Activated CD8-positive, alpha-beta memory T cell treated with anti-CD3 and anti-CD28 coated beads, Interleukin-2, amount 50 U/mL, for 48 hours (primary cell): ENCODE measurements at regions not wholly inside any gene's neighbourhood (a gene's known extent, or its start where the extent isn't known, plus 50 kb on each side); places are given as distances from the start of the nearest gene placed in this dataset.

ENCODE experiments used
- DNase-seq: peaks from one replicate; pipeline ENCODE4 v3.0.0-alpha.2; 2020

DNA sequence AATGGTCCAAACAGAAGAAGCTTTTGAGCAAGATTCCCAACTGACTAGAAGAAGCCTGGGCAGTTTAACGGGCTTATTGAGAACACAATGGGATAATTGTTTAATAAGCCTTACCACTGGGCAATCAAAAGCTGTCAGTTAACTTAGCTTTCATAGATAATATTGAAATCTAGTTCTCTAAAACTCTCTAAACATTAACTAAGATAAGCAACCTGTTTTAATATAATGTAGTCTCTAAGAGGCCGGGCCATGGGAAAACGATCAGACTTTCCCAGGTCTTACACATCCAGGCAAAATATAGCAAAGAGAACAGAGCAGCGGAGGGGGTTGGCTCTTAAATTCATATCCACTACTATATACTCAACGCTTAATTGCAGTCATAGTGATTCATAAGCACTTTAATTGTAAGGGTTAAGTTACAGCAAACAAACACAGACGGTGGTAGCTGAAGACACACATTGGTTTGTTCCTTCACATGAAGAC lies 128.0 kb upstream of the FAM83B start:
- DNase-seq: no peak

DNA sequence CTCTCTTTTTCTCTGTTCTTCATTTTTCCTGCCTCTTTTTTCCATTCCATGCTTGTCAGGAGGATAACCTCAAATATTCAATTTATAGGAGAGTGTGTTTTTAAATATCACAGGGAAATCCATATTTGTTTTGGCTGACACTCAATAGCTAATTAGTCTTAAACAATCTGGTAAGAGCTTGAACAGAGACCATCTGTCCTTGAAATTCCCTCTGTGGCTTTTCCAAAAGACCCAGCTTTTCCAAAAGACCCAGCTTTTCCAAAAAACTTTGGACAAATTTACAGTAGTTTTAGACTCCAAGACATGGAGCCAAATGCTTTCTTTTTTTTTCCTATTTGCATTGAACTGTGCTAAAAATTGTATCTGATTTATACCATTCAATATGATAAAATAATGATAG lies 127.4 kb upstream of the FAM83B start:
- DNase-seq: no peak

DNA sequence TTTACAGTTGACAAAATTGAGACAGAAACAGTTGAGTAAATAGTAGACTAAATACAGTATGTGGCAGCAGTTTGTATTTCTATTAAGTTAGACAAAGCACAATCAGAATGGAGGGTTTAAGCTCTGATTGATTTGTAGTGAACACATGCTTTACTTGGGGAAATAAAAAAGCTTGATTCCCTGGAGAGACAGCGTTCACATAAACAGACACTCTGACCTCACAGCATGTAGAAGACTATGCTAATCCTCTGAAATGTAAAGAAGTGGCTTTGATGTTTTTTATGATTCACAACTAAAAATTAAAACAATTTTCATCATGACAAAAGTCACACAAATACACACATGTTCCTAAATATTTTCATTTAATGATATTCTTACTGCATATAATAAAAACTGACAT lies 126.9 kb upstream of the FAM83B start:
- DNase-seq: no peak

DNA sequence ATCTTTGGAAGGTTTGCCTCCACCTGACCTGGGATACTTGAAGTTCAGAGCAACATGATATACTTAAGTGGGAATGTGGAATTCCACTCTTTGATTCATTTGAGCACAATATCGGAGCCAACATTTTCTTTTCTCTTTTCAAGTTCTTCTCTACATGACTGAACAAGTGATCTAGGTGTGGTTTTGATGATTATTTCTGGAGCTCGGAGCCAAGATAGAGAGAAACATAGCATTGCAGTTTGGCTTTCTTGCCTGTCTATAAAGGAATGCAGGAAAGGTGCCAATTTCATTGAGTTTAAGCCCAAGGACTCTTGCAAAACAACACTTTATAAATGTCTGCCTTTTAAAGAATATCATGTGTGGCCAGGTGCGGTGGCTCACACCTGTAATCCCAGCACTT lies 124.2 kb upstream of the FAM83B start:
- DNase-seq: no peak

DNA sequence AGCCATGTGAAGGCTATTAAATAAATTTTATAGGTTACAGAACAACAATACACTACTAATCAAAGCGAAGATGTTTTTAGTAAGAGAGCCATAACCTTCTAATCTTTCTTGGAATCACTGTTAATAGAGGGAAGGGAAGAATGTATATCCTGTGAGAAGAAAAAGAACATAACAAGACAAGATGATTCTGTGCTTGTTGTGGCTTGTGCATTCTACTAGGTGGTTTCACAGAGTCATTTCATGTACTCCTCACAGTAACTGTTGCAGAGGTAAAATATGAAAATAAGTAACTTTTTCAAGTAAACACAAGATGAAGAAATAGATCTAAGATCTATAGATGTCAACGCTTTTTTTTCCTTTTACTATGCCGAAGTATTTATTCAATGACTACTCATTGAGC lies 116.9 kb upstream of the FAM83B start:
- no peak for DNase-seq

DNA sequence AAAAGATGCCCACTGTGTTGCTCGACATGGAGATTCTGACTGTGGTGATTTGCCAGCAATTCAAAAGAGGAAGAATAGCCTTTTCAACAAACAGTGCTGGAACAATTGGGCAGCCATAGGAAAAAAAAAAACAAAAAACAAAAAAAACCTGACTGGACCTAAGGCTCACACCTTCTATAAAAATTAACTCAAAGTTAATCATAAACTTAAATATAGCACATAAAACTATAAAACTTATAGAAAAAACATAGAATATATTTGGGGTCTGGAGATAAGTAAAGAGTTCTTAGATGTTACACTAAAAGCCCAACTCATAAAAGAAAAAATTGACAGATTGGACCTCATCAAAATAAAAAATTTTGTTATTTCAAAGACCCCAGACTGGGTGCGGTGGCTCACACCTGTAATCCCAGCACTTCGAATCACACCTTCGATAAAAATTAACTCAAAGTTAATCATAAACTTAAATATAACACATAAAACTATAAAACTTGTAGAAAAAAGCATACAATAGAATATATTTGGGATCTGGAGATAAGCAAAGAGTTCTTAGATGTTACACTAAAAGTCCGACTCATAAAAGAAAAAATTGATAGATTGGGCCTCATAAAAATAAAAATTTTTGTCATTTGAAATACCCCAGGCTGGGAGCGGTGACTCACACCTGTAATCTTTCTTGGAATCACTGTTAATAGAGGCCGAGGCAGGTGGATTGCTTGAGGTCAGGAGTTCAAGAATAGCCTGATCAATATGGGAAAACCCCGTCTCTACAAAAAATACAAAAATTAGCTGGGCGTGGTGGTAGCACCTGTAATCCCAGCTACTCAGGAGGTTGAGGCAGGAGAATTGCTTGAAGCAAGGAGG lies 115.6 kb upstream of the FAM83B start:
- no peak for DNase-seq

DNA sequence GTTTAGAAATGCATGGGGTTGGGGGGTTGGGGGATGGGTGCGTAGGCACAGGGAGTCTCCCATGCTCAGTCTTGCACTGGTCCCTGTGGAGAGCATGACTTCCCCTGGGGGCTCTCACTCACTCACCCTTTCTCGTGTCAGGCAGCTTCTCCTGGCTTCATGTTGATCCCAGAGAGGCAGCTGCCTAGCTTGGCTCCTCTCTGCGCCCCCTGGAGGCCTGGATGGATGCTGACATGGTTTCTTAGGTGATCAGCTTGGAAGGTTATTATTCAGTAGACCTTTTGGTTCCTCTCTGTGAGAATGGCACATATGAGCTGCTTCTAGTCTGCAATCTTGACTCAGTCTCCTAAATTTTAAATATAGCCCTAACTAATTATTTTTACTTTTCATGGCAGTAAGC lies 109.3 kb upstream of the FAM83B start:
- DNase-seq: peak; percentile 49

DNA sequence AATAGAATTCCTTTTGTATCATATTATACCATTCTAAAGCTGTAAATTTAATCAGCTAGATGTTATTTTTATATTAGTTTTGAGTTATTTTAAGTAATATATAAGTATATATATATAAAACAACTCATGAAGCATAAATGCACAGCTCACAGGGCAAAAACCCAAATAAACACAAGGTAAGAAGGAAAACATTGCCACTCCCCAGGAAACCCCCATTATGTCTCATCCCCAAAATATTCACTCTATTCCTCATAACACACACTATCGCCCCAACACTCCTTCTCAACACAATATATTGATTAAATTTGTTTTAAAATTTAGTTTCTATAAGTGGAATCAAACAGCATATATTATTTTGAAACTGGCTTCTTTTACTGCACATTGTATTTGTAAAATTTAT lies 98.6 kb upstream of the FAM83B start:
- no peak for DNase-seq

DNA sequence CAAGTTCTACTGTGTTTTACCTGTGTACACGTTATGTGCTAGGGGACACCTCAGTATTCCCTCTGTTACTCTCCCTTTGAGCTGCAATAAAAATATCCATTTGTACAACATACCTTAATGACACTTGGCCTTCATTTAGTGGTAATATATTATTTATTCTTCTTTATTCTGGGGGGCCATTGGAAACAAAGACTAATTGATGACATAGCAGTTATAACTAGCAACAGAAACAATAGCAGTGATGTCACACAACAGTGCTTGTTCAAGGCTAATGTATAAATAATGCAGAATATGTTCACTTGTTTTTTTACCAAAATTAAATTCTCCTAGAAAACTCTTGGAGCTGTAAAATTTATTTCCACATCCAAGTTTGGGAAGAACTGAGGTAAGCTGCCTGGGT lies 92.2 kb upstream of the FAM83B start:
- DNase-seq: no peak

DNA sequence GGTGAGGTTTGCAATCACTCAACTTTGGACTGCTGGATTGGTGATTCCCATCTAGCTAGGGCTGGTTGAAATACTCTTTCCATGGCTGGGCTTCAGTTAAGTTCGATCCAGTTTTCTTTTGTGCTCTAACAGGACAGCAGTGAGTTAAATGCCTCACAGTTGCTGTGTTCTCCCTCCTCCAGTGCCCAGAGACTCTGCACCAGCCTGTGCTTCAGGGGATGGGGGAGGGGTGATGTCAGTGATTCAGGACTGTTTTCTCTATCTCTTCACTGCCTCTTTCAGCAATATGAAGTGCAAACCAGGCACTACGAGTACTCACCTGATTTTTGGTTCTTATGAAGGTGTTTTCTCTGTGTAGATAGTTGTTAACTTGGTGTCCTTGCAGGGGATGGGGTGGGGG lies 88.2 kb upstream of the FAM83B start:
- no peak for DNase-seq

DNA sequence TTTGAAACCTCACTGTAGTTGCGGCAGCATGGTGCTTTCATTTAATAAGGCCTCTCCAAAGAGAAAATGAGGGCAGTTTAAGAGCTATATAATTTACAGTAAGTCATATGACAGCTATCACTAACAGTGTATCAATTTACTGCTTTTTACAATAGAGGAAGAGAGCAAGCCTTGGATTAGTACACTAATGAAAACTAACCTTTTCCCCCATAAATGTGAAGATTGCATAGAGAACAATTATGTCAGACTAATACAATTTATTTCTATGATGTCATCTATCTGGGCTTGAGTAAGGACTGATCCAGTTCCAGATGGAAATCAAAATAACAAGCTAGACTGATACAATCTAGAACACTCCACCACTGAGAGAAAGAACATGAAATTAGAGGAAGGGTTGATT lies 78.1 kb upstream of the FAM83B start:
- no peak for DNase-seq

DNA sequence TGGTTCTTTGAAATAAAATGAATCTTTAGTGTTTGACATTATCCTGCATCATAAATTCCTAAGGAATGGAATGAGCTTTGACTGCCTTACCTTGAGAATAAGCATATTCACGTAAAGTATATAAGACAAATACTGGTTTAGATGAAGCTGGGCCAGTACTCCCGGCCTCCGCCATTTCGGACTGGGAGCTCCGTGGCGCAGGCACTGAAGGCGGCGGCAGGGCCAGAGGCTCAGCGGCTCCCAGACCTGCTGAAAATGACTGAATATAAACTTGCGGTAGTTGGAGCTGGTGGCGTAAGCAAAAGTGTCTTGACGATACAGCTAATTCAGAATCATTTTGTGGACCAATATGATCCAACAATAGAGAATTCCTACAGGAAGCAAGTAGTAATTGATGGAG lies 76.2 kb upstream of the FAM83B start:
- no peak for DNase-seq

DNA sequence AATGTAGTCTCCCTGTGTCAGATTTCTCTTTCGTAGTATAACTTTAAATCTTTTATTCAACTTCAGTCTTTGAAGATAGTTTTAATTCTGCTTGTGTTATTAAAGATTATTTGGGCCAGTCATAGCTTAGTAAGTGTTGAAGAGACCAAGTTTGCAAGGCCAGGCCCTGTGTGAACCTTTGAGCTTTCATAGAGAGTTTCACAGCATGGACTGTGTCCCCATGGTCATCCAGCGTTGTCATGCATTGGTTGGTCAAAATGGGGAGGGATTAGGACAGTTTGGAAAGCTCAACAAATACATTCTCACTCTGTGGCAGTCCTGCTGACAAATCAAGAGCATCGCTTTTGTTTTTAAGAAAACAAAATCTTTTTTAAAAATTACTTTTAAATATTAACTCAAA lies 74.6 kb upstream of the FAM83B start:
- DNase-seq: no peak

DNA sequence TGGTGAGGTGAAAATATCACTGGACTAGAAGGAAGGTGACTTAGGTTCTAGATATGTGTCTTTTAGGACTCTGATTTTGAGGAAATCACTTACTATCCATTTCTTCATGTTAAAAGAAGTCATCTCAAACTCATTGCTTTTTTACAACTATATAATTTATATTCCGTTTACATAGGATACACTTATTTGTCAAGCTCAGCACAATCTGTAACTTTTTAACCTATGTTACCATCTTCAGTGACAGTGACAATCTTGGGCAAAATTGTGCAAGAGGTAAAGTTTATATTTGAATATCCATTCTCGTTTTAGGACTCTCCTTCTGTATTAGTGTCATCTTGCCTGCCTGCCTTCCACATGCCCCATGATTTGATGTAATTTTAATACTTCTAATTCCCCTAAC lies 74.0 kb upstream of the FAM83B start:
- DNase-seq: no peak

DNA sequence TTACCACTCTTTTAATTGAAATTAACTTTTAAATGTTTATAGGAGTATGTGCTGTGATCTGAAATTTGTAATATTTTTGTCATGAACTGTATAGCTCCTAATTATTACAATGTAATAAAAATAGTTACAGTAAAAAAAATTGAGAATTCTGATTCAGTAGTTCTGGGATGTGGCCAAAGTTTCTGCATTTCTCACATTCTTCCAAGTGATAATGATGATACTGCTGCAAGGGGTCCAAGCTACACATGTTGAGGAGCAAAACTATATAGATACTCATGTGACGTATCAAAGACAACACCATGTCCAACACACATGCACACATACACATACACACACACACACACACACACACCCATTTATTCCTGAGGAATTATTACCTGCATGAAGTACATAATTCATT lies 71.0 kb upstream of the FAM83B start:
- DNase-seq: no peak

DNA sequence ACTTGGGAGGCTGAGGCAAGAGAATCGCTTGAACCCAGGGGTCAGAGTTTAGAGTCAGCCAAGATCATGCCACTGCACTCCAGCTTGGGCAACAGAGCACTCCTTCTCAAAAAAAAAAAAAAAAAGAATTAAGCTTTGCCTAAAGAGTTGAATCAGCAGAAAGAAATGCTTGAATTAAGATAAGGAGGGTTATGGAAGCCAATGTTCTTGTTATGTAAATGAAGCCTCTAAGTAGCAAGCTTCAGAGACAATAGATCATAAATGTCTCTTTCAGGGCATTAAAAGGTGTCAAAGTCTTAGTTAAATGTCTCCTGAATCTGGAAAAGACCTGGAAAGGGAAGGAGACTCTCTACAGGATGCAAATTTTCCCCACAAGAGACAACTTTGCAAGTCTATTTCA lies 69.7 kb upstream of the FAM83B start:
- no peak for DNase-seq

DNA sequence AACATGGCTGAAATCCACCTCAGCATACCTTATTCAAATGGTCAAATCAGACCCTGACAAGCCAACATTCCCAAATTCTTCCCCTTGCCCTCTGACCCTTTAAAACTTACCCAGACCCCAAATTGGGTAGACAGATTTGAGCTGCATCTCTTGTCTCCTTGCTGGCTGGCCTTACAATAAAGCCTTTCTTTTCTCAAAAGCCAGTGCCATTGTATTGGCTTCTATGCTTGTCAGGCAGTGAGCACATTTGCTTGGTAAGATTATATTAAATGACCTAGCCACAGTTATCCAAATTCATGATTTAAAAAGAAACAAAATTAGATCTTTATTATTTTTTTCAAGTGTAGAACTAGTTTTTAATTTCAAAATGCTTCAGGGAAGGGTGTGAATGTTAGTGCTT lies 67.8 kb upstream of the FAM83B start:
- DNase-seq: no peak

DNA sequence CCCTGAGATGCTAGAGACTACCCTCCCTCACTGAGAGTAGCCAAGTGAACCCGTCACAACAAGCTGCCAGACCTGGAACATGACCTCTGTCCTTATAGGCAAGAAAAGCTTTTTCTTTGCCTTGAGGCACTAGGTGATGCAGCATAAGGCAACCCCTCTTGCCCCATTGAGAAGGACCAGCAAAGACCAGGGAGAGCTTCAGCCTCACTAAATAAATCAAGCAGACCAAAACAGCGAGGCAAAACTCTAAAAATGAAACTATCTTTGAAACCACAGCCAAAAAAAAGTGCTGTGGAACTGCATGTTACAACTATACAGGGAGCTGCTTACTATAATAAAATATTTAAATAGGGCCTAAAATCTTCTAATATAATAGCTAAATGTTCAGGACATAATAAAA lies 62.6 kb upstream of the FAM83B start:
- no peak for DNase-seq

DNA sequence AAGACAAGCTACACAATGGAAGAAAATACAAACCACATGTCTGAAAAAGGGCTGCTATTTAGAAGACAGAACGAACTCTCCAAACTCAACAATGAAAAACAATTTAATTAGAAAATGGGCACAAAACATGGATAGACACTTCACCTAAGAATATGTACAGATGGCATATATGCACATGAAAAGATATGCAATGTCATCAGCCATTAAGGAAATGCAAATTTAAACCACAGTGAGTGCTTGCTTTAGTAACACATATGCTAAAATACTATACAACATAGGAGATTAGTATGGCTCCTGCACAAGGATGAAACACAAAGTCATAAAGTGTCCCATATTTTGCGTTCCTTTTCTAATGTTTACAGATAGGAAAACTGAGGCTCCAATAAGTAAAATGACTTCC lies 60.4 kb upstream of the FAM83B start:
- DNase-seq: no peak

DNA sequence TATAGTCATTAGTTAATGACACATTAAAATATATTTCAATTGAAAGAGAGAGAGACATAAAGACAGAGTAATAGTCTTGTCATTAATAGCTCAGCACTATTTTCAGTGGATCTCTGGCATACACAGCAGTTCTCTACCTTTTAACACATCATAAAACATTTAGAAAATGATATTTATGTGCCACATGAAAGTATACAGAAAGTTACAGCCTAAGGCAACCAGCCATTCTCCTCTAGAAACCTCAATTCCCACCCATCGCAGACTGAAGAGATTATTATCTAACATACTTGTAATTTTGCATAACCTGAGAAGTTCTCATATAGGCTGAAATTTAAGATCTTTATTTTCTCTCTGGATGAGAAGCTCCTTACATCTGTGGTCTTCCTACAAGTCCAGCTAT lies 58.7 kb upstream of the FAM83B start:
- DNase-seq: no peak
